ENCODE measurements at regions not wholly inside any gene's neighbourhood (a gene's known extent, or its start where the extent isn't known, plus 50 kb on each side); places are given as distances from the start of the nearest gene placed in this dataset.
"Not testable (repeated sequence)": the region's sequence is repeated elsewhere in the genome, so short reads cannot be mapped to it uniquely, and the experiment has no call there.

GRCh38 chr2:106339609-106340008 is 128.6 kb downstream of the RGPD3 start:
- no peak for DNase-seq (ENCODE audit: low spot score)

GRCh38 chr2:106339132-106339531 is 129.1 kb downstream of the RGPD3 start:
- no peak for DNase-seq (ENCODE audit: low spot score)

GRCh38 chr2:106338043-106338442 is 130.2 kb downstream of the RGPD3 start:
- DNase-seq (ENCODE audit: low spot score): no peak

GRCh38 chr2:106336737-106337136 is 131.5 kb downstream of the RGPD3 start:
- DNase-seq (ENCODE audit: low spot score): no peak

- DNase-seq (ENCODE audit: low spot score): no peak
These were observed 132.1 kb downstream of the RGPD3 start for GRCh38 chr2:106336108-106336507.

GRCh38 chr2:106334802-106335201 is 133.4 kb downstream of the RGPD3 start:
- no peak for DNase-seq (ENCODE audit: low spot score)

GRCh38 chr2:106333253-106333873 is 134.8 kb downstream of the RGPD3 start:
- DNase-seq (ENCODE audit: low spot score): not testable (repeated sequence)

- DNase-seq (ENCODE audit: low spot score): no peak
These were observed 136.2 kb downstream of the RGPD3 start for GRCh38 chr2:106332054-106332453.

GRCh38 chr2:106330384-106331261 is 136.5 kb upstream of the UXS1 start:
- not testable (repeated sequence) for DNase-seq (ENCODE audit: low spot score)

- no peak for DNase-seq (ENCODE audit: low spot score)
These were observed 129.4 kb upstream of the UXS1 start for GRCh38 chr2:106323337-106324013.

GRCh38 chr2:106322281-106322680 is 128.2 kb upstream of the UXS1 start:
- no peak for DNase-seq (ENCODE audit: low spot score)

- not testable (repeated sequence) for DNase-seq (ENCODE audit: low spot score)
These were observed 126.3 kb upstream of the UXS1 start for GRCh38 chr2:106320439-106320838.

GRCh38 chr2:106316915-106317314 is 122.8 kb upstream of the UXS1 start:
- DNase-seq (ENCODE audit: low spot score): no peak

GRCh38 chr2:106314444-106314843 is 120.3 kb upstream of the UXS1 start:
- peak; percentile 9 for DNase-seq (ENCODE audit: low spot score)

GRCh38 chr2:106311041-106311370 is 116.9 kb upstream of the UXS1 start:
- DNase-seq (ENCODE audit: low spot score): no peak

GRCh38 chr2:106307860-106308259 is 113.8 kb upstream of the UXS1 start:
- DNase-seq (ENCODE audit: low spot score): no peak

GRCh38 chr2:106306387-106306786 is 112.3 kb upstream of the UXS1 start:
- DNase-seq (ENCODE audit: low spot score): no peak

GRCh38 chr2:106304612-106305184 is 110.6 kb upstream of the UXS1 start:
- DNase-seq (ENCODE audit: low spot score): no peak

GRCh38 chr2:106299696-106300095 is 105.6 kb upstream of the UXS1 start:
- no peak for DNase-seq (ENCODE audit: low spot score)

GRCh38 chr2:106296182-106296815 is 102.2 kb upstream of the UXS1 start:
- DNase-seq (ENCODE audit: low spot score): no peak

GRCh38 chr2:106294182-106294581 is 100.1 kb upstream of the UXS1 start:
- no peak for DNase-seq (ENCODE audit: low spot score)

- no peak for DNase-seq (ENCODE audit: low spot score)
These were observed 99.2 kb upstream of the UXS1 start for GRCh38 chr2:106293271-106293783.
